ENCODE measurements at regions not wholly inside any gene's neighbourhood (a gene's known extent, or its start where the extent isn't known, plus 50 kb on each side); places are given as distances from the start of the nearest gene placed in this dataset.

DNA sequence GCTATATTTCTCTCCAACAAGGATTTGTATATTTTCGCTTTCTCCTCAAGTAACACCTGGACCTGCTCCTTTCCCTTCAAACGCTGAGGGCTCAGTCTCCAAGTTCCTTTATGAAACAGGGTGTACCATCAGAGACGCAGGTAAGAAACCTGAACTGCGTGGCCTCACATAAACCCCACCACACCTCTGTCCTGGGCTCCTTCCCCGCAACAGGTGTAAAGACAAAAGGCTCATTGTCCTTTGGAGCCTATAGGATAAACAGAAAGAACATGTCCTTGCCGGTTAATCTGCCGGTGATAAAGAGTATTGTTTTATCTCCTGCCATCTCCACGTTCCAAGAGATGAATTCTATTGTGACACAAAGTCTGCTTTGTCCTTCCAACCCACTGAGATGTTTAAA, 111.8 kb upstream of the ADAMTS9 start:
- POLR2A ChIA-PET = no interaction called here
- WGBS (ENCODE audit: low lambda C conversion rate) = 79% methylated on average over 8 of the region's 8 CpGs
- no peak for DNase-seq

DNA sequence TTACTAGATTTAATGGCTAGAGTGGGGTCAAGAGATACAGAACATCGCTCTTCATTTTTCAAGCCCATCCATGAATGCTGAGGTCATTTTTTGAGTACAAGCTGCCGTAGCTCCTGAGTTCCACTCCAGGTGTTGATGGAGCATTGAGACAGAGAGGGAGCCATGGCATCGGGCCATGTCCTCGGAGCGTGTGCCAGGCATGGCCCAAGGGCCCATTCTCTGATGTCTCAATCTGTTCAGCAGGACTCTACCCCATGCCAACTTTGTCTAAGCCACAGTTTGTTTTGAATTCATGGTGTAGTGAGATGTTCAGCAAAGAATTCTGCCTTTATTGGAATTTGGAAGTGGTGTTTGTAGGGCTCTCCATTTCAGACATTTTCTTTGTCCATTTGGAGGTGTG, 110.5 kb upstream of the ADAMTS9 start:
- Histone ChIP-seq H3K4me1 (ENCODE audit: control insufficient read depth in 1 of 2, insufficient read depth in 2 of 2, low read depth in 1 of 2, low read length in 1 of 2) (peaks cover 0 to 2% of the 10 kb centered on the region in 2 experiments; a peak in 1 of 4 replicates), H4K20me1 (ENCODE audit: insufficient read depth) (no peaks in the 10 kb centered on the region), H3K36me3 (replicated peaks in 1 of 2; ENCODE audit: control insufficient read depth in 1 of 2, insufficient read depth in 2 of 2, low read length in 1 of 2) (no peaks in the 10 kb centered on the region), H3K4me3 (ENCODE audit: low read depth in 2 of 2, low read length in 1 of 2) (no peak overlapping the region), H3K9ac (no peak overlapping the region), H3K9me2 (no peaks in the 10 kb centered on the region), H3K27ac (ENCODE audit: low read depth in 2 of 2, low read length in 1 of 2) (no peak overlapping the region), H3F3A (replicated peaks; ENCODE audit: insufficient read depth) (no peaks in the 10 kb centered on the region), H2AFZ (ENCODE audit: low read depth) (no peak overlapping the region), H3K27me3 (ENCODE audit: insufficient read depth) (no peaks in the 10 kb centered on the region), H3K4me2 (no peak overlapping the region), H3K9me3 (no peaks in the 10 kb centered on the region), H3K79me2 (ENCODE audit: insufficient read depth) (no peaks in the 10 kb centered on the region)
- no peak for DNase-seq
- no peak for TF ChIP-seq TEAD4 (IDR thresholded peaks at IDR 0.05; ENCODE audit: borderline replicate concordance, insufficient read depth)
- TF ChIP-seq GABPA (IDR thresholded peaks at IDR 0.05; ENCODE audit: low read depth) = no peak
- TF ChIP-seq RFX5 (IDR thresholded peaks at IDR 0.05; ENCODE audit: low read length) = no peak
- no peak for TF ChIP-seq FOXM1 (IDR thresholded peaks at IDR 0.05; ENCODE audit: low read depth)
- TF ChIP-seq USF2 (IDR thresholded peaks at IDR 0.05; ENCODE audit: borderline replicate concordance, low read depth, low read length) = no peak
- no peak for TF ChIP-seq CHD2 (IDR thresholded peaks at IDR 0.05; ENCODE audit: low read length, partially characterized antibody)
- no peak for TF ChIP-seq ELF1 (IDR thresholded peaks at IDR 0.05)
- TF ChIP-seq GATA2 (CRISPR knock-in tag; IDR thresholded peaks at IDR 0.05) = no peak
- no peak for TF ChIP-seq MAX (IDR thresholded peaks at IDR 0.05; ENCODE audit: low read depth)
- no peak for TF ChIP-seq NRF1 (IDR thresholded peaks at IDR 0.05; ENCODE audit: low read depth, low read length)
- TF ChIP-seq RAD21 (IDR thresholded peaks at IDR 0.05; ENCODE audit: low read length) = no peak
- 85% methylated on average over 4 of the region's 5 CpGs for WGBS (ENCODE audit: low lambda C conversion rate)
- CTCF ChIA-PET = no interaction called here
- POLR2A ChIA-PET = no interaction called here

More for the DNA sequence above, 111.8 kb upstream of the ADAMTS9 start:
- Histone ChIP-seq H3K4me3 (ENCODE audit: low read depth in 2 of 2, low read length in 1 of 2) (no peak overlapping the region), H3K9ac (no peak overlapping the region), H3F3A (replicated peaks; ENCODE audit: insufficient read depth) (no peaks in the 10 kb centered on the region), H3K27ac (ENCODE audit: low read depth in 2 of 2, low read length in 1 of 2) (no peak overlapping the region), H3K4me2 (no peak overlapping the region), H4K20me1 (ENCODE audit: insufficient read depth) (no peaks in the 10 kb centered on the region), H3K4me1 (ENCODE audit: control insufficient read depth in 1 of 2, insufficient read depth in 2 of 2, low read depth in 1 of 2, low read length in 1 of 2) (peaks cover 0 to 2% of the 10 kb centered on the region in 2 experiments; a peak in 1 of 4 replicates), H3K9me3 (no peaks in the 10 kb centered on the region), H2AFZ (ENCODE audit: low read depth) (no peak overlapping the region), H3K9me2 (no peaks in the 10 kb centered on the region), H3K27me3 (ENCODE audit: insufficient read depth) (no peaks in the 10 kb centered on the region), H3K36me3 (replicated peaks in 1 of 2; ENCODE audit: control insufficient read depth in 1 of 2, insufficient read depth in 2 of 2, low read length in 1 of 2) (no peaks in the 10 kb centered on the region), H3K79me2 (ENCODE audit: insufficient read depth) (no peaks in the 10 kb centered on the region)
- CTCF ChIA-PET = no interaction called here
- no peak for TF ChIP-seq USF2 (IDR thresholded peaks at IDR 0.05; ENCODE audit: borderline replicate concordance, low read depth, low read length)
- TF ChIP-seq MXI1 (IDR thresholded peaks at IDR 0.05; ENCODE audit: low read depth, low read length) = no peak
- TF ChIP-seq SMC3 (IDR thresholded peaks at IDR 0.05; ENCODE audit: low read depth, low read length) = no peak
- TF ChIP-seq SIN3A (IDR thresholded peaks at IDR 0.05; ENCODE audit: borderline replicate concordance, low read depth, low read length) = no peak
- TF ChIP-seq ZBTB33 (IDR thresholded peaks at IDR 0.05; ENCODE audit: borderline replicate concordance, low read depth) = no peak
- TF ChIP-seq TCF12 (IDR thresholded peaks at IDR 0.05) = no peak
- TF ChIP-seq POLR2AphosphoS5 (IDR thresholded peaks at IDR 0.05; ENCODE audit: low read depth, low read length) = no peak
- no peak for TF ChIP-seq NFIC (IDR thresholded peaks at IDR 0.05; ENCODE audit: borderline replicate concordance)
- TF ChIP-seq FOXM1 (IDR thresholded peaks at IDR 0.05; ENCODE audit: low read depth) = no peak
- TF ChIP-seq, protein P1, sequence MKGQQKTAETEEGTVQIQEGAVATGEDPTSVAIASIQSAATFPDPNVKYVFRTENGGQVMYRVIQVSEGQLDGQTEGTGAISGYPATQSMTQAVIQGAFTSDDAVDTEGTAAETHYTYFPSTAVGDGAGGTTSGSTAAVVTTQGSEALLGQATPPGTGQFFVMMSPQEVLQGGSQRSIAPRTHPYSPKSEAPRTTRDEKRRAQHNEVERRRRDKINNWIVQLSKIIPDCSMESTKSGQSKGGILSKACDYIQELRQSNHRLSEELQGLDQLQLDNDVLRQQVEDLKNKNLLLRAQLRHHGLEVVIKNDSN (IDR thresholded peaks at IDR 0.05; ENCODE audit: borderline replicate concordance, low read depth) = no peak
